Pons (tissue), 1 donor: ENCODE measurements at regions not wholly inside any gene's neighbourhood (a gene's known extent, or its start where the extent isn't known, plus 50 kb on each side); places are given as distances from the start of the nearest gene placed in this dataset.

Source experiments
- DNase-seq: peaks from one replicate; pipeline ENCODE4 v3.0.0-alpha.2; 2016; ENCODE audit warnings: low spot score

DNA sequence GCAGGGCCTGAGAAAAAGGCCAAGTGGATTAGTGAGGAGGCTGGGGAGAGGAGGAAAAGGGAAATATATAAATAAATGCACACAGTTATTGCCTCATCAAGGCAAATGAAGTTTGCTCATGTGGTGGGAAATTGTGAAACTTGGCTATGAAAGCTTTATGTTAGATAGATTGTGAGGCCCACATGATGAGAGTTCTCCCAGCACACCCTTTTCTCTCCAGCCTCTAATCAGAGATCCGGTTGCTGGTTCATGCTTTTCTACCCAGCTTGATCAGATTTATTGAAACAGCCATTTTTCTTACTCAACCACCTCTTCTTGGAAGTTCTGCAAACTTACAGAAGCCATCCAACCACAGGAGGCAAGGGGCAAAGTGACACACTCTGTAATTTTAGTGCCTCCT is 125.8 kb upstream of the KLF4 start:
- DNase-seq, result no peak

DNA sequence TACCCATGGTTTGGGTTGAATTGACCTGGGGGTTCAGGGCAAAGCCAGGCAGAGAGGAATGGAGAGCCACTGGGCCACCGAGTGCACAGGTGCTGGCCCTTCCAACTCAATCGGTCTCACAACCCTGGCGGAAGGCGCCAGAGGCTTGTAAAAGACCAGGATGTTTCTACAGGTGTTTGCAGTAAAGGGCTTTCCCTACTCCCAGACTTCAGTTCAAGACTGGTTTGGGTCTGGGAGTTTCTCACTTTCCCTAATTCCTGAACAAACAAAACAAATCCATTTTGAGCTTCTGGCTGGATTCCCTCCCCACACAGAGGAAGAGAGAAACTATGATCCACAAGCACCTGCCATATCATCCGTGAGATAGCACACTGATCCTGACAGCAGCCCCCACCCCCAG is 125.2 kb upstream of the KLF4 start:
- DNase-seq, result no peak

DNA sequence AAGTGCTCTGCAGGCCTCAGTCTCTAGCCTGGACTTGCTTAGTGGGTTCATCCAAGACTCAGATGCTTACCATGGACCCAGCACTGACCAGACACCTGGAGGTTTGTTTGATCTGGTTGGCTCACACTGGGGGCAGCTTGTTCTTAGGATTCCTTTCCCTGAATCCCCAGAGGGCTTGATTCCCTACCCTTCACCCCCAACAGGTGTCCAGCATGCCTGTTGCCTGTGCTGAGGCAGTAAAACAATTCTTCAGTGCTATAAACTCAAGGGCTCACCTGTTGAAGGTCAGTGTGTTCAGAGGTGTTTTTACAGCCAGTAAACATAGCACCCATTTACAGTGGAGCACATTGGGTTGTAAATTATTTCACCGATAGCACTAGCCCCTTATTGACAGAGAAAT is 123.8 kb upstream of the KLF4 start:
- DNase-seq, result no peak

GRCh38 chr9:107612136-107612535 is 122.6 kb upstream of the KLF4 start:
- peak; percentile 62 for DNase-seq

GRCh38 chr9:107609547-107609946 is 120.0 kb upstream of the KLF4 start:
- no peak for DNase-seq

DNA sequence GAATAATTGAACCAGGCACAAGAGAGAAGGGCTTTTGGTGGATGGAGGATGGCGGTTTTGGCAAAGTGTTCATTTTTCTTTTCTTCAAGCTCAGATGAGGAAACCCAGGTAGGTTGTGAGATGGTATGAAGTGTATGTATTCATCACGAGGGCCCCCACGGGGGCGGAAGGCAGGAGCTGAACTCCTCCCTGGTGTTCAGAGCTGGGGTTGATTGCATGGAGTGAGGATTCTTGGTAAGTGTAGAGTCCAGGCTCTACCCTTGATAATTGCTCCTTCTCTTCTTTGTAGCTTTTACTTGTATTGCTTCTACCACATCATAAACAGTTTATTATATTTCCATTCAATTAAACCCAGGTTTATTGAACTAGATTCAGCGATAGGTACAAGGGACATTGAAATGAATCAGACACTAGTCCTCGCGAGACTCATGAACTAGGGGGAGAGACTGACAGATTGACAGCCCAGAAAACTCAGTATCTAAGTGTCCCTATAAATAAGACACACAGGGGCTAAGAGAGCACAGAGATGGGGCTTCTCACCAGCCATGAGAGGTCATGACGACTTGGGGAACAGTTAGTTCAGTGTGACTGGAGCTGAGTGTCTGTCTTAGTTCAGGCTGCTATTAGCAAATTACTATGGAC is 116.7 kb upstream of the KLF4 start:
- no peak for DNase-seq

DNA sequence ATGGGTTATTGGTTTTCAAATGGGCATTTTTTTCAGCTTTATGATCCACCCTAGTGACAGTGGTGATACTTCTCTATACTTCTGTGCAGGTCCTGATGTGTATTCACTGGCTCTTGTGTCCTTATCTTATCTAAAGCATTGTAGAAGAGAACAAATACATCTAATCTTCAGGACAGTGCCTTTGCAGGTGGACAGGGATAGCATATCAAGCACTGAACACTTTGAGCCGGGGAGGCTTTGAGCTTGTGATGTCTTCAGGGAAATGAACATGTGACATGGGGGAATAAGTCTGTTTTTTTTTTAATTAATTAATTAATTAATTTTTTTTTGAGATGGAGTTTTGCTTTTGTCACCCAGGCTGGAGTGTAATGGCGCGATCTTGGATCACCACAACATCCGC is 115.5 kb upstream of the KLF4 start:
- no peak for DNase-seq

GRCh38 chr9:107603281-107603680 is 113.7 kb upstream of the KLF4 start:
- no peak for DNase-seq

DNA sequence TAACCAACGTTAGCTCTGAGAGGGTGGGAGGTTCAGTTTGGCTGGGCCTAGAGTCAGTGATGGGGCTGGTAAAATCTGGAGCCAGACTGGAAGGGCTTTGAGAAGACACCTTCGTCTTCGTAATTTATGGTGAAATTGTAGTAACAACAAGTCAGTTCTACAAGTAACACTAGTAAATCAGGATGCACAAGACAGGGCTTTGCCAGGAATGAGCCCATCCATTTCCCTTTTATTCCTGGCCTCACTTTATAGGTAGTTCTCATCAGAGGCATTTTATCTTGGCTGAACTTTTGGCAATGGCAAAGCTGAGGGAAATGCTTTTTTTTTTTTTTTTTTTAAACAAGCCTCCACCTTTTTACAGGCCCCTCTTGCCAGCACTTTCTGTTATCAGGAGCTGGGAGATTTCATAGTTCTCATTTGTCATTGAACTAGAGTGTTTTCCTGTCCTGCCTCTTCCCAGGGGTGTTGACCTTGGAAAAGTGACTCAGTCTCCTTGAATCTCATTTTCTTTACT is 110.5 kb upstream of the KLF4 start:
- no peak for DNase-seq

DNA sequence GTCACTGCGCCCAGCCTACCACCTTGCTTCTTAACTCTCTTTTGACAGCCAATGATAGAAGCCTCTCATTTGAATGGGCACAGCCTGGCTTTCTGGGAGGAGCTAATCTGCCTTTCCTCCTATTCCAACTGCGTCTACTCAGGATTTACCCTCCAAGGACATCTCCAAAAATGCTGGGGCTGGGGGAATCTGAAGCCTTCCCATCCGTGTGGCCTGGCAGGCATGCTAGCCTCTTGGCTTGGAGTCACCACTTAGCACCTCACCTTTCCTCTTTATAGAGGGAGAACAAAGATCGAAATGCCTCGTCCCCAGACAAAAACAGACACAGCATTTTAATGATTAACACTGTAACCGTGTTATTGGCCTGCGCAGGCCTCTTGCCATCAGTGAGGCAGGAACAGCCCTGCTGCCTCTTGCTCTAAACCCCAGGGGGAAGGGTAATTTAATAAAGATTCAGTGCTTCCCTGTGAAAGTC is 108.2 kb upstream of the KLF4 start:
- no peak for DNase-seq

DNA sequence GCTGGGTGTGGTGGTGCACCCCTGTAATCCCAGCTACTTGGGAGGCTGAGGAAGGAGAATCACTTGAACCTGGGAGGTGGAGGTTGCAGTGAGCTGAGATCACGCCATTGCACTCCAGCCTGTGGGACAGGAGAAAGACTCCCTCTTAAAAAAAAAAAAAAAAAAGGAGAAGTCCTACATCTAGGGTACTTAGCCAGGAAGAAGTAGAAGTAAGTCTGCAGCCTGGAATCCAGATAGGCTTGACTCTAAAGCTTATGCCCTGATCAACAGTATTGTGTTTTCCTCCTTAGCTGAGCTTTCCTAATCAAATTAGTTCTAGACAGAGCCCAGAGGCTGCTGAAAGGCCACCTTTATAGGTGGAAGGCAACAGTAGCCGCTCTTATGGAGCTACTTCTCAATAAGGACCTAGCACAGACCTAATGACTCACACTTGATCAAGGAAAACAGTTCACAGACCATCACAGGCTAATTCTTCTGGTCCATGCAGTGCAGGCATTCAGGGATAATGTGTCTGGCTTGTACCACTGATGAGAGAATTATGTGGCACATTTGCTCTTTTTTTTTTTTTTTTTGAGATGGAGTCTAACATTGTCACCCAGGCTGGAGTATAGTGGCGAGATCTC is 105.5 kb upstream of the KLF4 start:
- DNase-seq, result no peak

DNA sequence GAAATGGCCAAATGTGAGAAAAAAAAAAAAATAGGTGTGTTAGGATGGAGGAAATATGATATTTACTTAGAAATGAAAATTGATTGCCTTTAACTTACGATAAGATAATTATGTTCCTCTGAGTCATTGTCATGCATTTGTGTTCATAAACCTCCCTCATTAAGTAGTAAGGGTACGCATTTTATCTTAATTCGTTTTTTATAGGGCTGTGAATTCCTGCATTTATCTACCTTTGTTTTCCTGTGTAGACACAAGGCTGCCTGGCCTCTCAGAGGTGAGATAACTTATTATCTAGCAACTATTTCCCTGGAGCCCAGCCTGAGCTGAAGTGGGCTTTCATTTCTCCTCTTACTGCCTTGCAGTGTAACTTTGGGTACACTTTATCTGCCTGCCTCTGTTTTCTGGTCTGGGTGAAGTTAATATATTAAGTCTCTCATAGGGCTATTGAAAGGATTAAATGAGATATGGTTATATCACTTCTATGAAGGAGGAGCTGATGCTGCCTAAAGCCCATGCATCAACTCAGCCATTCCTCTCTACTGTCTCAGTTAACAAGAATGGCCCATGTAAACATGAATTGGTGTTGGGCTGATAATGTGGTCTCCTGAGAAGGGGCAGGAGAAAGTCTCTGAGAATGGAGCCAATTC is 103.8 kb upstream of the KLF4 start:
- DNase-seq, result no peak

DNA sequence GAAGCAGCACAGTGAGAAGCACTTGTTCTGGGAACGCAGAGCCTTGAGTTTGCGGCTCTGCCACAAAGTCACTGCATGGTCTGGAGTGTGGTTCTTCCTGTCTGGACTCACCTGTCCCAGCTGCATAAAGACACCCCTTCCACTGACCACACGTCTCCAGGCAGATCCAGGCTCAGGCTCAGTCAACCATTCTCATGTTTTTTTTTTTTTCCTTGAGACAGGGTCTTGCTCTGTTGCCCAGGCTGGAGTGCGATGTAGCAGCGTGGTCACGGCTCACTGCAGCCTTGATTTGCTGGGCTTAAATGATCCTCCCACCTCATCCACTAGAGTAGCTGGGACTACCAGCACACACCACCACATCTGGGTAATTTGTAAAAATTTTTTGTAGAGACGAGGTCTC is 102.9 kb upstream of the KLF4 start:
- DNase-seq, result no peak

GRCh38 chr9:107591781-107592180 is 102.2 kb upstream of the KLF4 start:
- no peak for DNase-seq

GRCh38 chr9:107588393-107588792 is 98.8 kb upstream of the KLF4 start:
- DNase-seq, result no peak

GRCh38 chr9:107587191-107587963 is 97.8 kb upstream of the KLF4 start:
- peak; percentile 9 for DNase-seq

DNA sequence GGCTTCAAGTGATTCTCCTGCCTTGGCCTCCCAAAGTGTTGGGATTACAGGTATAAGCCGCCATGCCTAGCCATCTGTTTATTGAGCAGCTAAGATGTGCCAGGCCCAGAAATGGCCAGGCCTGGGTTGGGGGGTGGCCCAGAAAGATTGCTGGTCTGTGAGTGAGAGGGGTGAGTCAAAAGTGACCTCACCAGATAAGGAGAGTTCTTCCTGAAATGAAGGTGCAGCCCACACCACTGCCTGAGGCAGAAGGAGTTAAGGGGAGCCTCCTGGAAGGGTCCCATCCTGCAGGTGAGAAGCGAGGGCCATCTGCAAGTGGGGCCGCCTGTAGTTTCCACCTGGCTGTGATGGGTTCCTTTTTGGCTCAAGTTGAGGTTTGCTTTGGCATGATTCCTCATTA is 96.9 kb upstream of the KLF4 start:
- no peak for DNase-seq

DNA sequence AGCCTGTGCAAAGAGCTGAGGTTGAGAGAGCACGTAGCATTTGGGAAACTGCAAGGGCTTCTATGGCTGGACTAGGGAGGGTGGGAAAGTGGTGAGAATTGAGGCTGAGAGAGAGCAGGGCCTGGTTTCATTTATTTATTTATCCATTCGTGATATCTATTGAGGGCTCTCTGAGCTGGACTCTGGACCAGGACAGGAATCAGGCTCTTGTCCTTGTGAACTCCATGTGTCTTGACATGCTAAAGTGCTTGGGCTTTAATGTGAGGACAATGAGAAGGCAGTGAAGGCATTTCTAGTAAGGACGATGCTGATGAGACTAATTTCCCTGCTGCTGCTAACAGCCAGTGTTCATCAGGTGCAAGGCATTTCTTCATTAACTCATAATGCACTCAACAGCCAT is 95.9 kb upstream of the KLF4 start:
- DNase-seq, result no peak

DNA sequence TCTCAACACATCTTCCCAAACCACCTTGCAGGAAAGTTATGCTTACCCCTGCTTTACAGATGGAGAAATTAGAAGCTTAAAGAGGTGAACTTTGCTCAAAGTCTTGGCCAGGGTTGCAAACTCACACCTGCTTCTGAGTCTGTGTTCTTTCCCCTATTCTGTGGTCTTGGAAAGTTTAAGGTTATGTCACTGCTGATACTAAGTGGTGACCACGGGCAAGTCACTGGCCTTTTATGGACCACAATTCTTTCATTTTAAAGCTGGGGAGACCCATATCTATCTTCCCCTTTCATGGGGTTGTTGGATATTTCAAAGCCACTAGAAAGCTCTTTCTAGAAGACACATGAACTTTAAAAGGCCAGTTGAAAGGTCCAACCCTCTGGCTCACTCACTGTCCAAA is 95.4 kb upstream of the KLF4 start:
- no peak for DNase-seq

DNA sequence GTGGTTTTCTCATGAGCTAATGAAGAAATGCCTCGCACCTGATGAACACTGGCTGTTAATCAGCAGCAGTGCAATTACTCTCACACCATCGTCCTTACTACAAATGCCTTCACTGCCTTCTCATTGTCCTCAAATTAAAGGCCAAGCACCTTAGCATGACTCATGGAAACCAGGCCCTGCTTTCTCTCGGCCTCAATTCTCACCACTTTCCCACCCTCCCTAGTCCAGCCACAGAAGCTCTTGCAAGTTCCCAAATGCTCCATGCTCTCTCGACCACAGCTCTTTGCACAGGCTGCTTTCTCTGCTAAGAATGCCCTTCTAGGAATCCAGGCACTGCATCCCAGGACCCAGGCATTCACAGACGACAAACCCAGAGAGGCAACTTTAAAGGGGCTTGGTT is 94.6 kb upstream of the KLF4 start:
- DNase-seq, result no peak

GRCh38 chr9:107577140-107577776 is 87.7 kb upstream of the KLF4 start:
- no peak for DNase-seq

DNA sequence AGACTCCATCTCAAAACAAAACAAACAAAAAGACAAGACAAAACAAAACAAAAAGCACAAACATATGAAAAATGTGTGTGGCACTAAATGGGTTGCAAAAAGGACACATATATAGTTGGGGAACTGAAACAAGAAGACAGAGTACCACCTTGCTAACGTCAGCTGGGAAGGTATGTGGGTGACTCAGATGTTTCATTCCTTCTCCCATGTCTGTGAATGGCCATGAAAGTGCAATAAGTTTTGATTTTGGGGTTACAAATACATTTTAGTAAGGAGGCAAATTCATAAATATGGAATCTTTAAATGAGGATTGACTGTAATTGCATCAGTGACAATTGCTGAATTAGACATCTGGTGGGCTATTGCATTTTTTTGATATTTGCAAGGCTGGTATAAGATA is 81.6 kb upstream of the KLF4 start:
- DNase-seq, result no peak
